Left renal pelvis (tissue), 4 donors: ENCODE measurements at regions not wholly inside any gene's neighbourhood (a gene's known extent, or its start where the extent isn't known, plus 50 kb on each side); places are given as distances from the start of the nearest gene placed in this dataset.
"Not testable (repeated sequence)": the region's sequence is repeated elsewhere in the genome, so short reads cannot be mapped to it uniquely, and the experiment has no call there.

Source experiments
- DNase-seq, 4 donors: peaks; one replicate each; pipeline ENCODE4 v3.0.0-alpha.2; 2013; ENCODE audit warnings: low read depth in 4 of 4, low spot score in 3 of 4

DNA sequence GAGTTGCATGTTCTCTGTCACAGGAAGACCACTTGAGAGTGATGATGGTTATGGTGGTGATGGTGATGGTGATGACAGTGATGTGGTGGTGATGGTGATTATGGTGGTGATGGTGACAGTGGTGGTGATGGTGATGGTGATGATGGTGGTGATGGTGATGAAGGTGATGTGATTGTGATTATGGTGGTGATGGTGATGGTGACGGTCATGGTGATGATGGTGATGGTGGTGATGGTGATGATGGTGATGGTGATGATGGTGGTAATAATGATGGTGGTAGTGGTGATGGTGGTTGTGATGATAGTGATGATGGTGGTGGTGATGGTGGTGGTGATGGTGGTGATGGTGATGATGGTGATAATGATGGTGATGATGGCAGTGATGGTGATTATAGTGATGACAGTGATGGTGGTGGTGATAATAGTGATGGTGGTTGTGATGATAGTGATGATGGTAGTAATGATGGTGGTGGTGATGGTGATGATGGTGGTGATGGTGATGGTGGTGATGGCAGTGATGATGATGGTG lies 93.7 kb downstream of the ASB1 start:
- no peak for DNase-seq

DNA sequence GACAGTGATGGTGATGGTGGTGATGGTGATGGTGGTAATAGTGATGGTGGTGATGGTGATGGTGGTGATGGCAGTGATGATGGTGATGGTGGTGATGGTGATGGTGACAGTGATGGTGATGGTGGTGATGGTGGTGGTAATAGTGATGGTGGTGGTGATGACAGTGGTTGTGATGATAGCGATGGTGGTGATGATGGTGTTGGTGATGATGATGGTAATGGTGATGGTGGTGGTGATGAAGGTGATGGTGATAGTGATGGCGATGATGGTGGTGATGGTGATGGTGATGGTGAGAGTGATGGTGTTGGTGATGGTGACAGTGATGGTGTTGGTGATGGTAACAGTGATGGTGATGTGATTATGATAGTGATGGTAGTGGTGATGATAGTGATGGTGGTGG lies 94.3 kb downstream of the ASB1 start:
- DNase-seq, result no peak

DNA sequence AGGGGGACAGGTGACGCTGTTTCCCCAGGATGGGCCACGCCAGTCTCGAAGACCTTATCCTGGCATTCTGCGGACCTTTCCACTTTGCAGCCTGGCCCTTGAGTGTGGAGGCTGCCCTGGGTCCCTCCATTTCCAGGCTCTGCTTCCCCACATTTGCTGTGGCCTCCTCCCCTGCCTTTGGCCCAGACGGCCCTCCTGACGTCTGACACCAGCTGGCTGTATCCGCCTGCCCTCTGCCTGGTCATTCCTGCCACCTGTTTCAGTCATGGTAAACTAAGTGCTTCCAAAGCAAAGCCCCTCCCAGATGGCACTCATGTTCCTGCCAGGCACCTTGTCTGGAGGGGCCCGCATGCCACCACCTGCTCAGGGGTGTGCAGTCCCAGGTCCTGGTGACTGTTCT lies 95.1 kb downstream of the ASB1 start:
- no peak for DNase-seq

DNA sequence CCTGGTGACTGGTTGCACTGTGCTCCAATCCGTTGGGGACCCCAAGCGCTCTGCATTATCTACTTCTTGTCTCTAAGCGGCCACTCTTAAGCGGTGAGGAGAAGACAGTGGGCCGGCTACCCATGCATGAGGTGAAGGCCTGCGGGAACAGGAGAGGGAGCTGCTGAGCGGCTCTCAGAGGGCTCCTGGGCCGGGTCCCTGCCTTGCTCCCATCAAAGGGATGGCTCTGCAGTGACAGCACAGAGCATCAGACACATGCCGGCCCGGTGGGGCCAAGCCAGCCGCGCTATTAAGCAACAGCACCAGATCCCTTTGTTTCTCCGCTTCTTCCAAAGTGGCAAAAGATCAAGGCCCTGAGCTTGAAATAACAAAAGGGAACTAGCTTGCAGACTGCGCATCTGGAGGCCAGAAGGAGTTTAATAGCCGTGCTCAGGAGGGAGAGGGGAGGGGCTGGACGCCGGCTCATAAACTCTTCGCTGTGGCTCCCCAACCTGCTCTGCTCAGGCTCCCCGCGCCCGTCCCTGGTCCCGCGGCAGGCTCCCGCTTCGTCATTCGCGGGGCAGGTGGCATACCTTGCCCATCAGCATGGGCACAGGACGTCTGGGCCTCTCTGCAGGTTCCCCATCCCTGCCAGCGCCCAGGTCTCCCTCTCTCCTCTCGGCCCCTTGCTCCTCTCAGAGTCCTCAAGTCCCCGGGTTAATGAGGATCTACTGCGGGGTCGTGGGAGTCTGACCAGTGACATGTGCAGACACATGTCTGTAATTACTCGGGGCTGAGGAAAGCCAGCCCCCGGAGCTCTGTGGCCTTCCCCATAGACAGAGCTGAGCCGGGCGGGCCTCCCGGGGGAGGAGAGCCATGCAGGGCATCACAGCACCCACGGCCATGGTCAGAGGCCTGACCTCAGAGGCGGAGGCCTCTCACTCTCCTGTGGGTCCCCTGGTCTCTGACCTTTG lies 96.7 kb downstream of the ASB1 start:
- DNase-seq, result peak; percentile 20 to 37 (median 24)

DNA sequence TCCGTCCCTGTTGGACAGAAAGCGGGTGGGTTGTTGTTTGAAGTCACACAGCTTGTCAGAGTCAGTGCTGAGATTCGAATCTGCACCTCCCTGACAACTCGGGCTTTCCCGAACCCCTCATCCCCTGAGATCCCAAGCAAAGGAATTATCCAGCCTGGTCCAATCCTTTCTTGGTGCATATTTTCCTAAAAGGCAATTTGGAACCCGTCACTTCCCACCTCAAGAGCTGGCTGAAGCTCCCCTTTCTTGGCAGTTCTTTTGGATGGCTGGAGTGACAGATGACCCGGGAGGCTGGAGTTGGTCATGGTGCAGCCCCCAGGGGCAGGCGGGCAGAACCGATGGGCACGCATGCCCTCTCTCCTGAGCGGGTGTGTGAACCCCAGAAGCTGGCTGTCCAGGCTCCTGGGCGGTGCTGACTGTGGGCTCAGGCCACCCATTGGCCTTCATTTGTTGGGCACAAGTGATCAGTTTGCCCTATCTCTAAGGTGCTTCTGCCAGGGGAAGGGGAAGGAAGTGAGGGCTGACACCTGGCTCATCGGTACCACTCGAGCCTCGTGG lies 97.8 kb downstream of the ASB1 start:
- no peak for DNase-seq

DNA sequence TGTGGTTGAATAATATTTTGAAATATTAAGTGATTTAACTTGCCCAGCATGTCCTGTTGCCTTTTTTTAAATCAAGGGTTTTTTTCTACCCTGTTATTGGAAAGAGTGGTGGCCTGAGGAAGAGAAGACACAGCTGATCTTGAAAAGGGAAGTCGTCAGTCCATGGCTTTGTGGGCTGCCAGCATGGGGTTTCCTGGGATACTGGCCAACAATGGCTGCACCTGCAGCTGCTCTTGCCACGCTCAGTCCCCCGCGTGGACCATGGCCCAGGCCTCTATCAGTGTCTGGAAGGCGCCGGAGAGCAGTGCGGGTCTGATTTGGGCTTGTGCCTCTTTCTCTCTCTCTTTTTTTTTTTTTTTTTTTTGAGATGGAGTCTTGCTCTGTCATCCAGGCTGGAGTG lies 99.3 kb downstream of the ASB1 start:
- DNase-seq, result no peak

DNA sequence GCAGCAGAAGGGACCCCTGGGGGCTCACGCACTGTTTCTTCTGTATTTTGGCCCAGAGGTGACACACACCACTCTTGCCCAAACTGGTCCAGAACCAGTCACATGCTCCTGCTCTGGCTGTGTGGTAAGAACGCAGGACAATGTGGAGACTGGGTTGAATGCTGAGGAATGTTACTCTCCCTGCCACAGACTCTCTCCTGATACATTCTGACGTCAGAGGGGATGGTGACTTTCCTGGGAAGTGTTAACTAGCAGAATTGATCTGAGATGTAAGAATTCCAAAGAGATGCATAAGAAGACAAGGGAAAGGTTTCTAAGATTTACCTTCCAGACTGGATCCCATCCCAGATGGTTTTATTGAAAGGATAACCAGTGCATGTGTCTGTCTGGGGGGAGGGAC lies 100.8 kb downstream of the ASB1 start:
- no peak for DNase-seq

DNA sequence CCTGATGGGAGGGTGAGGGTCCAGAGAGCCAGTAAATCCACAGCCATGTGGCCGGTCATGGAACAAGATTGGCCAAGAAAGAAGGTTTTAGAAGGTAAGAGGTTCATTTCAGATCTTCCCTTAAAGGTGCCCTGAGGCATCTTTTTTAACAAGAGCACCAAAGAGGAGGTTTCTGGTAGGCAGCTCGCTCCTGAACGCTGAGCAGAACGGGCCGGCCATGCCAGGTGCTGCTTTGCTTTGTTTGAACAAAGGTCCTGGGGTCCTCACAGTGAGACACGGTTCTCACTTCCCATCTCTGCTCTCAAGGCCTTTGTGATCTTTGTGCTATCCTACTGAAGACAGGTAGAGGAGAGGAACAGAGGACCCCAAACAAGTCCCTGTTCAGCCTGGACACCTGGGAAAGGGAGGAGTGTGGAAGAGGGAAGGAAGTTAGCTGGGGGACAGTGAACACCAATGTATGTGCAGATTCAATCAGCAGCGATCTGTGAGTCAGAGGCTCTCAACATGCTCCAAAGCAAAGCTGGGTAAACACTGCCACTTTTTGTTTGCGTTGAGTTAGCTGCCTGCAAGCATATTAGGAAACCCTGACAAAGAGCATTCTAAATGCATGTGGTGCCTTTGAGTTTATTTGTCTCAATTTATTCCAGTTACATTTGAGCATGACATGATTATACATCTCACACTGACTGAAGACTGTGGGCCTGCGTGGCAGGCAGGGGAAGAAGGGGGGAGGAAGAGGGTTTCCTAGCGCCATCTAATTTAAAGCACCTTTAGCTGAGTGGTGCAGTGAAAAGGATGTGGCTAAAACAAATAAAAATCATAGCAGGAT lies 102.4 kb downstream of the ASB1 start:
- DNase-seq, result no peak

DNA sequence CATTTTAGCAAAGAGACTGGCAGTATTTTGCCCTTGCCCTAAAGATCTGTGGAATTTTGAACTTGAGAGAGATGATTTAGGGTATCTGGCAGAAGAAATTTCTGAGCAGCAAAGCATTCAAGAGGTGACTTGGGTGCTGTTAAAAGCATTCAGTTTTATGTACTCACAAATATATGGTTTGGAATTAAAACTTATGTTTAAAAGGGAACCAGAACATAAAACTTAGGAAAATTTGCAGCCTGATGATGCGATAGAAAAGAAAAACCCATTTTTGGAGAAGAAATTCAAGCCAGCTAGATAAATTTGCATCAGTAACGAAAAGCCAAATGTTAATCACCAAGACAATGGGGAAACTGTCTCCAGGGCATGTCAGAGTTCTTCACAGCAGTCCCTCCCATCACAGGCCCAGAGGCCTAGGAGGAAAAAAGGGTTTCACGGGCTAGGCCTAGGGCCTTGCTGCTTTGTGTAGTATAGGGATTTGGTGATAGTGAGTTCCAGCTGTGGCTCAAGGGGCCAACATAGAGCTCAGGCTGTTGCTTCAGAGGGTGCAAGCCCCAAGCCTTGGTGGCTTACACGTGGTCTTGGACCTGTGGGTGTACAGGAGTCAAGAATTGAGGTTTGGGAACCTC lies 104.4 kb downstream of the ASB1 start:
- DNase-seq, result not testable (repeated sequence)

DNA sequence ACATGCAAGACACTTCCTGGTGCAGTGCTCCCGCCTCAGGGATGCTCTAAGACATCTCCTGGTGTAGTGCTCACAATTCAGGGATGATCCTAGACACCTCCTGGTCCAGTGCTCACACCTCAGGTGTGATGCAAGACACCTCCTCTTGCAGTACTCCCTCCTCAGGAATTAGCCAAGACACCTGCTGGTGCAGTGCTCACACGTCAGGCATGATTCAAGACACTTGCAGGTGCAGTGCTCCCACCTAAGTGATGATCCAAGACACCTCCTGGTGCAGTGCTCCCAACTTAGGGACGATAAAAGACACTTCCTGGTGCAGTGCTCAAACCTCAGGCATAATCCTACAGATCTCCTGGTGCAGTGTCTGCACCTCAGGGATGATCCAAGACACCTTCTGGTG lies 117.0 kb downstream of the ASB1 start:
- not testable (repeated sequence) for DNase-seq

DNA sequence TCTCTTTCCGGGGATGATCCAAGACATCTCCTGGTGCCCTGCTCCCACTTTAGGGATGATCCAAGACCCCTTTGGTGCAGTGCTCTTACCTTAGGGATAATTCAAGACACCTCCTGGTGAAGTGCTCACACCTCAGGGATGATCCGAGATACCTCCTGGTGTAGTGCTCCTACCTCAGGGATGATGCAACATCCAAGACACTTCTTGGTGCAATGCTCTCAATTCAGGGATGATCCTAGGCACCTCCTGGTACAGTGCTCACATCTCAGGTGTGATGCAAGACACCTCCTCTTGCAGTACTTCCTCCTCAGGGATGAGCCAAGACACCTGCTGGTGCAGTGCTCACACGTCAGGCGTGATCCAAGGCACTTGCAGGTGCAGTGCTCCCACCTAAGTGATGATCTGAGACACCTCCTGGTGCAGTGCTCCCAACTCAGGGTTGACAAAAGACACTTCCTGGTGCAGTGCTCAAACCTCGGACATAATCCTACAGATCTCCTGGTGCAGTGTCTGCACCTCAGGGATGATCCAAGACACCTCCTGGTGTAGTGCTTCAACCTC lies 122.3 kb downstream of the ASB1 start:
- DNase-seq, result no peak

DNA sequence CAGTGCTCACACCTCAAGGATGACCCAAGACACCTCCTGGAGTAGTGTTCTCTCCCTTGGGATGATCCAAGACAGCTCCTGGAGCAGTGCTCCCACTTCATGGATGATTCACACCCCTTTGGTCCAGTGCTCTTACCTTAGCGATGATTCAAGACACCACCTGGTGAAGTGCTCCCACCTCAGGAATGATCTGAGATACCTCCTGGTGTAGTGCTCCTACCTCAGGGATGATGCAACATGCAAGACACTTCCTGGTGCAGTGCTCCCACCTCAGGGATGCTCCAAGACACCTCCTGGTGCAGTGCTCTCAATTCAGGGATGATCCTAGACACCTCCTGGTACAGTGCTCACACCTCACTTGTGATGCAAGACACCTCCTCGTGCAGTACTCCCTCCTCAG lies 123.1 kb downstream of the ASB1 start:
- no peak for DNase-seq

DNA sequence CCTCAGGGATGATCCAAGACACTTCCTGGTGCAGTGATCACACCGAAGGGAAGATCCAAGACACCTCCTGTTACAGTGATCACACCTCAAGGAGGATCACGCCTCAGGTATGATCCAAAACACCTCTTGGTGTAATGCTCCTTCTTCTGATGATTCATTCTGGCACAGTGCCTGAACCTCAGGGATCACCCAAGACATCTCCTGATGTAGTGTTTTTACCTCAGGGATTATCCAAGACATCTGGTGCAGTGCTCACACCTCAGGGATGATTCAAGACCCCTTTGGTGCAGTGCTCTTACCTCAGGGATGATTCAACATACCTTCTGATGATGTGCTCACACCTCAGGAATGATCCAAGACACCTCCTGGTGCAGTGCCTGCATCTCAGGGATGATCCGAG lies 124.4 kb downstream of the ASB1 start:
- DNase-seq, result no peak

DNA sequence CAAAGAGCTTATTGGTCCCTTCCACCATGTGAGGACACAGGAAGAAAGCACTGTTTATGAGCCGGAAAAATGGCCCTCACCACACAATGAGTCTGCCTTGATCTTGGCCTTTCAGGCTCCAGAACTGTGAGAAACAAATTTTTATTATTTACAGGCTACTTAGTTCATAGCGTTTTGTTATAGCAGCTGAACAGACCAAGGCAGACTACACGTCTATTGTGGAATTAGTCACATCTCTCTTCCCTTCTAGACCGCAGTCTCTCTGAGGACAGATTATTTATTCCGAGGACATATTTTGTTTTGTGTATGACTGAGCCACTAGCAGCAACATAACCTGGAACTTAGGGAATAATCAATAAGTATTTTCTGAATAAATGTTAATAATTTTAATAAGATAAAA lies 125.5 kb downstream of the ASB1 start:
- no peak for DNase-seq

DNA sequence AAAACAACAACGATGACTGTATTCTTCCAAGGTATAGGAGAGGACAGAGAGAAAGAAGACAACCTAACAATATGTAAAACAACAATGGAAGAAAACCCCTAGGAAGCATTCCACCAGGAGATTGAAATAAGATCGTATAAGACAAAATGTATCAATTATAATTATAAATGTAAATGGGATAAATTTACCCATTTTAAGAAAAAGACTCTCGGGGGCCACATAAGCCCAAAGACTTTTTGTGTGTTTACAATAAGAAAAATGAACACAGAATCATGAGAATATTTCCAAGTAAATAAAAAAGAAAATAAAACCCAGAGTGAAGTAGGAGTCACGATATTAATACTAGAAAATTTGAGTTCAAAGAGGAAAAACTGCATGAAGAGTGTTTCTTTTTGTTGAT lies 126.4 kb downstream of the ASB1 start:
- no peak for DNase-seq

DNA sequence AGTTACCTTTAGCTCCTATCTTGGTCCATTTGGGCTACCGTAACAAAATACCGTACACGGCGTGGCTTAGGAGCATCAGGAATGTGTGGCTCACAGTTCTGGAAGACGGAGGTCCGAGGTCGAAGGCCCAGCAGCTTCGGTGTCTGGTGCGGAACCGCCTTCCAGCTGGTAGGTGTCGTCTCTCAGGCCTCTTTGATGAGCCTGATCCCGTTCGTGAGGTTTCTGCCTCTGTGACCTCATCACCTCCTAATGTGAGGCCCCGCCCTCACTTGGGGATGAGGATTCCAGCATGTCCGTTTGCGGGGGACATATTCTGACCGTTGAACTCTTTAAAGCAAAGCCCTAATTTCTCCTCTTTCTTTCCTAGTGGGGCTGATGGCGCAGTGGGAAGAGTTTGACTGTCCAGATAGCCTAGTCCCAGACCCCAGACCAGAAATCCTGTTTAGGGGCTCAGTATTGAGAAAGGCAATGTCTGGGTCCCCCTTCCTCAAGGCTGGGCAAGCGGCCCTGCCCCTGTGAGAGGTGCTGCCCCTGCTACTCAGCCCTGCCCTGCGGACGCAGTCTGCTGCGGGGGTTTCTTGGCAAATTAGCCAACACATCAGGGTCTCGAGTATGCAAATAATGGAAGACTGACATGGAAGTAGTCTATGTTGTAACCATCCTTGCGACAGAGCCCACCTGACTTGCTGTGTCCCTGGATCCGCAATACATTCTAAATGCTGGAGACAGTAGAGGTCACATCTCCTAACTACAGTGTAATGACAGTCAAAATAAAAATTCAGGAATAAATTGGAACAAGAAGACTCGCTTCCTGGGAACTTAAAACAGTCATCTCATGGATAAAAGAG lies 128.0 kb downstream of the ASB1 start:
- no peak for DNase-seq

DNA sequence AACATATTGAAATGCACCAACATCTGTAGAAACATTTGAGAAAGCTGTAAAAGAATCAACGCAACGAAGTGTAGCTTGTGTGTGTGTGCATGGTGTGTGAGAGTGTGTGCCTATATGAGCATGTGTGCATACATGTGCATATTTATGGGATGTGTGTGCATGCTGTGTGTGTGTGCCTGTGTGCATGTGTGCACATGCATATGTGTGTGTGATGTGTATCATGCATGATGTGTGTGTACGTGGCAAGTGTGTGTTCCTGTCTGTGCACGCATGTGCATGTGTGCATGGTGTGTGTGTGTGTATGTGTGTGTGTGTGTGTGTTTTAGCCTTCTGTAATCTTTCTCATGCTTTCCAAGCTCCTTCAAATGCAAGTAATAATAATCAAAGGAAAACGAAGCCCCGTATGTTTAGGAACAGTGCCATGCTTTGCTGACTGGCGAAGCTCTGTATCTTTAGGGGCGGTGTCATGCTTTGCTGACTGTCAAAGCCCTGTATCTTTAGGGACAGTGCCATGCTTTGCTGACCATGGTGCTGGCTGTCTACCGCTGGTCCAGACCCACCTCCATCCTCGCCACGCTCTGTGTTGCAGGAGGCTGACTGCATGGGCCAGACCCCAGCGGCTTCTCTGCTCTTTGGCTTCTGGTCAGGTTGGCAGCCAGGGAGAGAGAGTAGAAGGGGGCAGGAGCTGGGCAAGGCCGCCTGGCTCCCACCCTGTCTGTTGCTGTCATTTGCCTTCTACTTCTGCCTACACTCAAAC lies 129.2 kb downstream of the ASB1 start:
- DNase-seq, result no peak

DNA sequence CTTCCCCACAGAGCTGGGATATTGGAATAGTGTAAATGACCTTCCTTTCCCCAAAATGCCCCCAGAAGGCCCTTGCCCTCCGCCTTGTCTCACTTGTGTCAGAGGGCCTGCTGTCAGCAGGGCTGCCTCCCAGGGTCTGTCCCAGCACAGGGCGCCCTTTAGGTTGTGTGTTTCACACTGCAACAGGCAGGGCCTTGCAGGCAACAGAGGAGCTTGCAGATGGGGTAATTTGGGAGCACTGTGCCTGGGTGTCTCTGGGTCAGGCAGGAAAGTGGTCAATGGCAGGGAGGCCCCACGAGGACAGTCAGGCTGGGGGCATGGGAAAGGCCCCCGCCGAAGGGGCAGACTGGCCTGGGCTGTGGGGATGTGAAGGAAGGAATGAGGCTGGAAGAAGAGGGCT lies 130.7 kb downstream of the ASB1 start:
- DNase-seq, result no peak

DNA sequence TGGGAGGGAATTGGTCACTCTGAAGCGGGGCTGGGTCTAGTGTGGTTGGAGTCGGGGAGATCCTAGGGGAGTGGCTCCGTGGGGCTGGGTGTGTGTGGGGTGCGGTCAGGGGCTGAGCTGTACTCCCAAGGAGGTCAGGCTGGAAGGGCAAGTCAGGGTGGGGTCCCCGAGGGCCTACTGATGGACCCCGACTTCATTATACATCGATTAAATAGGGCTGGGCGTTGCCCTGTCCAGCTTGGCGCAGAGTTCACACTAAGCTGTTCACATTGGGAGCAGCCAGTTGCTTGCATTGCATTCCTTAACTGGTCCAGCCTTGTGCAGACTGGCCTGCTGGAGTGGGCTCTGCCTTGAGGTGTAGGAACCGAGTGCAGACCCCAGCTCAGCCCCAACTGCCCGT lies 131.2 kb downstream of the ASB1 start:
- DNase-seq, result no peak
